IMR-90 (cell line): ENCODE measurements at regions not wholly inside any gene's neighbourhood (a gene's known extent, or its start where the extent isn't known, plus 50 kb on each side); places are given as distances from the start of the nearest gene placed in this dataset.

ENCODE experiments used
- ATAC-seq: fragments of 200-7000 bp; cut with Tn5 transposase; 2 replicates; pipeline ENCODE4 v1.9.1; 2020; ENCODE audit warnings: low read depth, mild to moderate bottlenecking, moderate library complexity
- BruUV-seq: library from RNA; stranded (reverse); fragments of 400-500 nt; replicated peaks from 2 replicates; lab custom pipeline; 2021; lab: Mats Ljungman, UMichigan
- CTCF ChIA-PET: fragments of 300-600 bp; formaldehyde crosslinking; extraction: SDS; loops from one replicate; lab custom pipeline; 2021; ENCODE audit warnings: antibody characterized with exemption; lab: Yijun Ruan, JAX
- POLR2A ChIA-PET: fragments of 300-600 bp; sonication (Branson Sonifier 250); formaldehyde crosslinking; loops from one replicate; lab custom pipeline; 2022; ENCODE audit warnings: antibody characterized with exemption; ENCODE audit not compliant: unreplicated experiment; lab: Charles Lee
- DNase-seq: peaks from one replicate; pipeline ENCODE4 v3.0.0; 2013
- H2AFZ ChIP-seq: replicated peaks from 2 replicates; pipeline ENCODE3; 2013; ENCODE audit warnings: low read length, mild to moderate bottlenecking; ENCODE audit not compliant: poor library complexity
- H2AK5ac ChIP-seq: 2 replicates; pipeline ENCODE4 v1.6.1; 2013; ENCODE audit warnings: low read depth, low read length, inconsistent platforms
- H2AK9ac ChIP-seq: replicated peaks from 2 replicates; pipeline ENCODE3; 2013; ENCODE audit warnings: mild to moderate bottlenecking, low read depth, low read length, moderate library complexity; ENCODE audit not compliant: poor library complexity
- H2BK120ac ChIP-seq: 2 replicates; pipeline ENCODE4 v1.6.1; 2013; ENCODE audit warnings: low read depth, low read length, inconsistent platforms
- H2BK15ac ChIP-seq: 3 replicates; pipeline ENCODE4 v1.6.1; 2013; ENCODE audit warnings: low read depth, low read length, inconsistent platforms
- H2BK20ac ChIP-seq: 2 replicates; pipeline ENCODE4 v1.6.1; 2013; ENCODE audit warnings: low read depth, mild to moderate bottlenecking, inconsistent platforms, low read length, moderate library complexity
- H2BK5ac ChIP-seq: 2 replicates; pipeline ENCODE4 v1.6.1; 2013; ENCODE audit warnings: mild to moderate bottlenecking, low read depth, low read length, inconsistent platforms; ENCODE audit not compliant: poor library complexity, severe bottlenecking
- H3K14ac ChIP-seq: replicated peaks from 2 replicates; pipeline ENCODE4 v1.6.1; 2013; ENCODE audit warnings: low read depth, low read length, inconsistent platforms
- H3K18ac ChIP-seq: 2 replicates; pipeline ENCODE4 v1.6.1; 2013; ENCODE audit warnings: low read depth, low read length, control low read depth
- H3K23ac ChIP-seq: 2 replicates; pipeline ENCODE4 v1.6.1; 2013; ENCODE audit warnings: low read depth, low read length, inconsistent platforms
- H3K27ac ChIP-seq: 2 replicates; pipeline ENCODE4 v1.5.1; 2013; ENCODE audit warnings: mild to moderate bottlenecking, control low read depth, low read length; ENCODE audit not compliant: insufficient read depth
- H3K27me3 ChIP-seq: 2 replicates; pipeline ENCODE4 v1.6.1; 2013; ENCODE audit warnings: low read length; ENCODE audit not compliant: control insufficient read depth, insufficient read depth
- H3K36me3 ChIP-seq: 2 replicates; pipeline ENCODE4 v1.6.1; 2013; ENCODE audit warnings: low read length, mixed read lengths; ENCODE audit not compliant: control insufficient read depth, insufficient read depth
- H3K4ac ChIP-seq: 2 replicates; pipeline ENCODE4 v1.6.1; 2013; ENCODE audit warnings: low read depth, low read length, inconsistent platforms
- H3K4me1 ChIP-seq: 2 replicates; pipeline ENCODE4 v1.6.1; 2013; ENCODE audit warnings: low read length, mixed read lengths; ENCODE audit not compliant: control insufficient read depth, insufficient read depth
- H3K4me2 ChIP-seq: 2 replicates; pipeline ENCODE4 v1.6.1; 2013; ENCODE audit warnings: low read depth, mild to moderate bottlenecking, control low read depth, low read length, moderate library complexity
- H3K4me3 ChIP-seq: 2 replicates; pipeline ENCODE4 v1.5.1; 2013; ENCODE audit warnings: low read depth, mild to moderate bottlenecking, control low read depth, low read length, moderate library complexity; ENCODE audit not compliant: insufficient read depth
- H3K56ac ChIP-seq: 2 replicates; pipeline ENCODE4 v1.6.1; 2013; ENCODE audit warnings: low read length, inconsistent platforms; ENCODE audit not compliant: insufficient read depth; ENCODE audit errors: extremely low read depth
- H3K79me1 ChIP-seq, 2 experiments: 2 replicates each; pipeline ENCODE4 v1.6.1; 2013; ENCODE audit warnings: low read length in 2 of 2, inconsistent platforms in 1 of 2, low read depth in 1 of 2
- H3K9ac ChIP-seq: 2 replicates; pipeline ENCODE4 v1.6.1; 2013; ENCODE audit warnings: low read depth, low read length, control low read depth
- H3K9me1 ChIP-seq: 2 replicates; pipeline ENCODE4 v1.6.1; 2013; ENCODE audit warnings: low read length, inconsistent platforms; ENCODE audit not compliant: insufficient read depth
- H3K9me3 ChIP-seq: 2 replicates; pipeline ENCODE4 v1.6.1; 2013; ENCODE audit warnings: low read length; ENCODE audit not compliant: control insufficient read depth, insufficient read depth
- H4K20me1 ChIP-seq: 2 replicates; pipeline ENCODE4 v1.6.1; 2013; ENCODE audit warnings: low read length, inconsistent platforms; ENCODE audit not compliant: insufficient read depth
- H4K5ac ChIP-seq: 2 replicates; pipeline ENCODE4 v1.6.1; 2013; ENCODE audit warnings: mild to moderate bottlenecking, low read depth, low read length, control low read depth
- H4K8ac ChIP-seq, 2 experiments: 2 replicates each; pipeline ENCODE4 v1.6.1; 2013; ENCODE audit warnings: low read depth in 2 of 2, low read length in 2 of 2, control low read depth in 1 of 2, inconsistent platforms in 1 of 2
- H4K91ac ChIP-seq: 2 replicates; pipeline ENCODE4 v1.6.1; 2013; ENCODE audit warnings: low read depth, low read length, inconsistent platforms; ENCODE audit not compliant: insufficient read depth
- BHLHE40 ChIP-seq: fragments of 150-350 bp; IDR thresholded peaks from 2 replicates; pipeline ENCODE4 v1.6.1; 2016; ENCODE audit warnings: mild to moderate bottlenecking, low read depth, low read length
- CHD1 ChIP-seq: IDR thresholded peaks from 2 replicates; pipeline ENCODE4 v1.6.1; 2012; ENCODE audit warnings: low read depth, low read length, improper control_type of control experiment
- CTCF ChIP-seq: conservative IDR thresholded peaks from 2 replicates; pipeline ENCODE4 v1.5.1; 2012; ENCODE audit warnings: mild to moderate bottlenecking, low read depth, low read length, improper control_type of control experiment
- MAFK ChIP-seq: IDR thresholded peaks from 2 replicates; pipeline ENCODE4 v1.6.1; 2012; ENCODE audit warnings: low read depth, low read length, improper control_type of control experiment
- MAZ ChIP-seq: IDR thresholded peaks from 2 replicates; pipeline ENCODE4 v1.6.1; 2012; ENCODE audit warnings: low read depth, mild to moderate bottlenecking, low read length, improper control_type of control experiment, moderate library complexity, borderline replicate concordance
- MXI1 ChIP-seq: IDR thresholded peaks from 2 replicates; pipeline ENCODE4 v1.6.1; 2012; ENCODE audit warnings: low read depth, mild to moderate bottlenecking, low read length, moderate library complexity, borderline replicate concordance
- NFE2L2 ChIP-seq: fragments of 150-350 bp; IDR thresholded peaks from 2 replicates; pipeline ENCODE4 v1.6.1; 2016; ENCODE audit warnings: low read depth, mild to moderate bottlenecking, low read length
- POLR2A ChIP-seq: IDR thresholded peaks from 2 replicates; pipeline ENCODE4 v1.6.1; 2012; ENCODE audit warnings: mild to moderate bottlenecking, low read depth, low read length
- RFX5 ChIP-seq: IDR thresholded peaks from 2 replicates; pipeline ENCODE4 v1.8.0; 2012; ENCODE audit warnings: low read depth, mild to moderate bottlenecking, low read length, moderate library complexity
- SMC3 ChIP-seq: fragments of 150-350 bp; IDR thresholded peaks from 2 replicates; pipeline ENCODE4 v1.6.1; 2016; ENCODE audit warnings: low read depth, mild to moderate bottlenecking, antibody characterized with exemption, low read length, moderate library complexity
- WGBS, 2 experiments: methylation state at CpG; one replicate each; pipeline versions ENCODE4 v1.1.5 to v1.1.7; 2013; ENCODE audit warnings: missing lambda C conversion rate in 2 of 2; ENCODE audit not compliant: insufficient read length in 1 of 2; ENCODE audit errors: extremely low coverage in 2 of 2; 5-methylcytosine and 5-hydroxymethylcytosine counted together
- dilution Hi-C: fragments of 300-500 bp; cut with HindIII; formaldehyde crosslinking; loops from one replicate; pipeline ENCODE4 v1.14.3; 2018; ENCODE audit warnings: low sequenced_read_pairs; ENCODE audit not compliant: unreplicated experiment
- in situ Hi-C: fragments of 300-500 bp; cut with MboI; formaldehyde crosslinking; loops from 3 replicates; pipeline ENCODE4 v1.14.3; 2019; ENCODE audit warnings: low sequenced_read_pairs, inconsistent platforms, mixed read lengths
- intact Hi-C: fragments of 100-400 bp; cut with micrococcal nuclease; formaldehyde crosslinking; loops from 2 replicates; pipeline ENCODE4 v1.10.0; 2022
- TF ChIP-seq, protein P1 (sequence below): fragments of 150-350 bp; IDR thresholded peaks from 2 replicates; pipeline ENCODE4 v1.6.1; 2017; ENCODE audit warnings: mild to moderate bottlenecking, antibody characterized with exemption, low read length, low read depth
- TF ChIP-seq, protein P2 (sequence below): fragments of 150-350 bp; IDR thresholded peaks from 2 replicates; pipeline ENCODE4 v1.6.1; 2016; ENCODE audit warnings: low read depth, mild to moderate bottlenecking, low read length, moderate library complexity, borderline replicate concordance

DNA sequence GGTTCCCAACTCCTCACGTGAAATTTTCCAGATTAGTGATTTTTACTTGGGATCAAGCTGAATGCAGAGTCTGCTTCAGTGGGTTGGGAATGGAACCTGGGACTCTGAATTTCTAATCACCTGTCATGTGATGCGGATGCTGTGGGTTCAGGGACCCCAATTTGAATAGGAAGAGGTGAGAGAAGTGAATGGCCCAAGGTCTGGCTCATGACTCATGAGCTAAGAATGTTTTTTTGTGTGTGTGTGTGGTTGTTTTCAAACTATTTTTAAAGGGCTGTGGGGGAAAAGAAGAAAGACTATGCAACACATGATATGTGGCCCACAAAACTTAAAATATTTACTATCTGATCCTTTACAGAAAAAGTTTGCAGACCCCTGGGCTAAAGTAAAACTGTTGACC, 108.5 kb upstream of the CYRIA start:
- in situ Hi-C loops = loop anchor here (10.0 to 25.0 kb wide), 2 partner anchors 531 to 888 kb away; no protein-coding TSS in a partner anchor
- POLR2A ChIA-PET = no interaction called here
- CTCF ChIA-PET = no interaction called here

More for the DNA sequence above, 108.5 kb upstream of the CYRIA start:
- Histone ChIP-seq H2AK9ac (no peak overlapping the region), H2BK15ac (no peak overlapping the region), H2BK120ac (no peak overlapping the region), H2AK5ac (no peak overlapping the region), H4K5ac (no peak overlapping the region), H2BK20ac (no peak overlapping the region), H2AFZ (no peak overlapping the region), H3K18ac (no peak overlapping the region), H3K27ac (no peak overlapping the region), H3K9me3 (no peaks in the 10 kb centered on the region), H4K8ac (no peak overlapping the region), H3K79me1 (no peaks in the 10 kb centered on the region), H3K4me1 (no peaks in the 10 kb centered on the region), H3K9me1 (no peaks in the 10 kb centered on the region), H3K36me3 (no peaks in the 10 kb centered on the region), H3K4ac (no peak overlapping the region), H3K23ac (no peak overlapping the region), H4K20me1 (no peaks in the 10 kb centered on the region), H2BK5ac (no peak overlapping the region), H3K14ac (no peak overlapping the region), H3K27me3 (peaks cover 1% of the 10 kb centered on the region; the same call in 1 of the 2 replicates), H3K4me3 (no peak overlapping the region), H3K4me2 (no peak overlapping the region), H3K56ac (no peak overlapping the region), H3K9ac (no peak overlapping the region), H4K91ac (no peak overlapping the region)
- WGBS, 2 experiments = no CpG with 5 or more reads among the region's 2 CpGs
- no TSS peak for BruUV-seq
- DNase-seq (no peak), ATAC-seq (no peak)
- dilution Hi-C loops = no loop called here
- intact Hi-C loops = loop anchor here (10.0 kb wide), 1 partner anchor 371 kb away; no protein-coding TSS in a partner anchor
- TF ChIP-seq CHD1 (no peak), POLR2A (no peak), BHLHE40 (no peak), CTCF (no peak), MXI1 (no peak), MAFK (no peak), MAZ (no peak), RFX5 (no peak), NFE2L2 (no peak), SMC3 (no peak)
- TF ChIP-seq, protein P1, sequence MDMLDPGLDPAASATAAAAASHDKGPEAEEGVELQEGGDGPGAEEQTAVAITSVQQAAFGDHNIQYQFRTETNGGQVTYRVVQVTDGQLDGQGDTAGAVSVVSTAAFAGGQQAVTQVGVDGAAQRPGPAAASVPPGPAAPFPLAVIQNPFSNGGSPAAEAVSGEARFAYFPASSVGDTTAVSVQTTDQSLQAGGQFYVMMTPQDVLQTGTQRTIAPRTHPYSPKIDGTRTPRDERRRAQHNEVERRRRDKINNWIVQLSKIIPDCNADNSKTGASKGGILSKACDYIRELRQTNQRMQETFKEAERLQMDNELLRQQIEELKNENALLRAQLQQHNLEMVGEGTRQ = no peak
- TF ChIP-seq, protein P2, sequence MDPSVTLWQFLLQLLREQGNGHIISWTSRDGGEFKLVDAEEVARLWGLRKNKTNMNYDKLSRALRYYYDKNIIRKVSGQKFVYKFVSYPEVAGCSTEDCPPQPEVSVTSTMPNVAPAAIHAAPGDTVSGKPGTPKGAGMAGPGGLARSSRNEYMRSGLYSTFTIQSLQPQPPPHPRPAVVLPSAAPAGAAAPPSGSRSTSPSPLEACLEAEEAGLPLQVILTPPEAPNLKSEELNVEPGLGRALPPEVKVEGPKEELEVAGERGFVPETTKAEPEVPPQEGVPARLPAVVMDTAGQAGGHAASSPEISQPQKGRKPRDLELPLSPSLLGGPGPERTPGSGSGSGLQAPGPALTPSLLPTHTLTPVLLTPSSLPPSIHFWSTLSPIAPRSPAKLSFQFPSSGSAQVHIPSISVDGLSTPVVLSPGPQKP = no peak
